AML-193 (cell line): ENCODE measurements at regions not wholly inside any gene's neighbourhood (a gene's known extent, or its start where the extent isn't known, plus 50 kb on each side); places are given as distances from the start of the nearest gene placed in this dataset.

ENCODE experiments used
- DNase-seq, 2 experiments: peaks; one replicate each; lab custom pipeline; 2025; lab: John Stamatoyannopoulos, UW

- peak; percentile 28 to 41 for DNase-seq
Observed at GRCh38 chr3:111311709-111312235, 230.2 kb upstream of the CD96 start.

- no peak for DNase-seq
Observed at GRCh38 chr3:111314181-111314873, 227.7 kb upstream of the CD96 start.

GRCh38 chr3:111314898-111315297 lies 227.1 kb upstream of the CD96 start:
- no peak for DNase-seq

- DNase-seq: no peak
Observed at GRCh38 chr3:111315930-111316587, 225.9 kb upstream of the CD96 start.

GRCh38 chr3:111318289-111318688 lies 223.7 kb upstream of the CD96 start:
- no peak for DNase-seq

- DNase-seq: no peak
Observed at GRCh38 chr3:111319598-111319997, 222.4 kb upstream of the CD96 start.

- DNase-seq: no peak
Observed at GRCh38 chr3:111321786-111322185, 220.2 kb upstream of the CD96 start.

GRCh38 chr3:111323019-111323418 lies 219.0 kb upstream of the CD96 start:
- DNase-seq: no peak

- peak; percentile 12 for DNase-seq
Observed at GRCh38 chr3:111324151-111324550, 217.8 kb upstream of the CD96 start.

GRCh38 chr3:111324645-111325044 lies 217.4 kb upstream of the CD96 start:
- no peak for DNase-seq

GRCh38 chr3:111325160-111325718 lies 216.8 kb upstream of the CD96 start:
- no peak for DNase-seq

- no peak for DNase-seq
Observed at GRCh38 chr3:111326144-111326995, 215.6 kb upstream of the CD96 start.

- no peak for DNase-seq
Observed at GRCh38 chr3:111331306-111331705, 210.7 kb upstream of the CD96 start.

- no peak for DNase-seq
Observed at GRCh38 chr3:111331912-111332311, 210.1 kb upstream of the CD96 start.

- no peak for DNase-seq
Observed at GRCh38 chr3:111332488-111333080, 209.4 kb upstream of the CD96 start.

- no peak for DNase-seq
Observed at GRCh38 chr3:111333642-111334041, 208.4 kb upstream of the CD96 start.

- DNase-seq: no peak
Observed at GRCh38 chr3:111335512-111336303, 206.3 kb upstream of the CD96 start.

GRCh38 chr3:111336511-111336910 lies 205.5 kb upstream of the CD96 start:
- no peak for DNase-seq

GRCh38 chr3:111338059-111338698 lies 203.8 kb upstream of the CD96 start:
- peak; percentile 60 to 61 for DNase-seq

GRCh38 chr3:111339017-111339416 lies 203.0 kb upstream of the CD96 start:
- DNase-seq: no peak

- no peak for DNase-seq
Observed at GRCh38 chr3:111351334-111351733, 190.7 kb upstream of the CD96 start.
